Keratinocyte (primary cell): ENCODE measurements at regions not wholly inside any gene's neighbourhood (a gene's known extent, or its start where the extent isn't known, plus 50 kb on each side); places are given as distances from the start of the nearest gene placed in this dataset.

ENCODE experiments used
- DNase-seq: peaks from one replicate; pipeline ENCODE4 v3.0.0-alpha.2; 2011; ENCODE audit warnings: low read depth, missing footprints, low spot score
- FAIRE-seq: peaks from 2 replicates; lab custom pipeline; 2011; peaks lifted over from hg19 to GRCh38; lab: Jason Lieb, UNC
- H2AFZ ChIP-seq: 2 replicates; pipeline ENCODE4 v1.6.0; 2012; ENCODE audit warnings: low read length, control low read depth, inconsistent platforms; ENCODE audit not compliant: control insufficient read depth
- H3K27ac ChIP-seq: 2 replicates; pipeline ENCODE4 v1.5.1; 2011; ENCODE audit warnings: low read length; ENCODE audit not compliant: control insufficient read depth, insufficient read depth
- H3K27me3 ChIP-seq: 3 replicates; pipeline ENCODE4 v1.6.0; 2011; ENCODE audit warnings: low read length; ENCODE audit not compliant: control insufficient read depth, insufficient read depth; ENCODE audit errors: extremely low read depth
- H3K36me3 ChIP-seq, 2 experiments: 2 replicates in 1 of 2; 3 replicates in 1 of 2; pipeline ENCODE4 v1.5.1; 2011; ENCODE audit warnings: low read length in 2 of 2, mild to moderate bottlenecking in 1 of 2; ENCODE audit not compliant: control insufficient read depth in 2 of 2, insufficient read depth in 2 of 2; ENCODE audit errors: extremely low read depth in 1 of 2
- H3K4me1 ChIP-seq: 3 replicates; pipeline ENCODE4 v1.5.1; 2011; ENCODE audit warnings: low read length; ENCODE audit not compliant: control insufficient read depth, insufficient read depth; ENCODE audit errors: extremely low read depth
- H3K4me2 ChIP-seq: 3 replicates; pipeline ENCODE4 v1.6.0; 2011; ENCODE audit warnings: low read depth, low read length; ENCODE audit not compliant: control insufficient read depth, insufficient read depth; ENCODE audit errors: extremely low read depth
- H3K4me3 ChIP-seq, 3 experiments: fragments of 200-600 bp in 1 of 3; sonication (generic) in 1 of 3; 2 replicates in 2 of 3; 3 replicates in 1 of 3; pipeline ENCODE4 v1.5.1; 2011 to 2016; ENCODE audit warnings: low read length in 3 of 3, mild to moderate bottlenecking in 3 of 3, control low read depth in 2 of 3, inconsistent platforms in 1 of 3, low read depth in 1 of 3, mixed read lengths in 1 of 3, mixed run types in 1 of 3, moderate library complexity in 1 of 3; ENCODE audit not compliant: control insufficient read depth in 2 of 3, insufficient read depth in 2 of 3; ENCODE audit errors: extremely low read depth in 1 of 3
- H3K79me2 ChIP-seq: 2 replicates; pipeline ENCODE4 v1.6.0; 2012; ENCODE audit warnings: low read length; ENCODE audit not compliant: control insufficient read depth, insufficient read depth
- H3K9ac ChIP-seq: 3 replicates; pipeline ENCODE4 v1.6.0; 2011; ENCODE audit warnings: low read length; ENCODE audit not compliant: control insufficient read depth, insufficient read depth; ENCODE audit errors: extremely low read depth
- H3K9me1 ChIP-seq: 3 replicates; pipeline ENCODE4 v1.6.0; 2011; ENCODE audit warnings: low read length; ENCODE audit not compliant: control insufficient read depth, insufficient read depth; ENCODE audit errors: extremely low read depth
- H3K9me3 ChIP-seq: 2 replicates; pipeline ENCODE4 v1.5.1; 2012; ENCODE audit warnings: low read depth, low read length; ENCODE audit not compliant: control insufficient read depth
- H4K20me1 ChIP-seq: 3 replicates; pipeline ENCODE4 v1.6.0; 2011; ENCODE audit warnings: low read length; ENCODE audit not compliant: control insufficient read depth, insufficient read depth; ENCODE audit errors: extremely low read depth
- CTCF ChIP-seq, 3 experiments: IDR thresholded peaks in 1 of 3; conservative IDR thresholded peaks in 1 of 3; optimal IDR thresholded peaks in 1 of 3; 2 replicates in 2 of 3; 3 replicates in 1 of 3; pipeline versions ENCODE3 to v1.5.1; 2011; ENCODE audit warnings: low read length in 3 of 3, mild to moderate bottlenecking in 3 of 3, moderate library complexity in 2 of 3, control low read depth in 1 of 3, inconsistent platforms in 1 of 3; ENCODE audit not compliant: insufficient read depth in 2 of 3; ENCODE audit errors: extremely low read depth in 1 of 3
- EZH2 ChIP-seq: IDR thresholded peaks from one replicate; pipeline ENCODE4 v1.6.1; 2012; ENCODE audit warnings: inconsistent platforms, mild to moderate bottlenecking, low read length, moderate library complexity
- dilution Hi-C: fragments of 300-500 bp; cut with MboI; formaldehyde crosslinking; loops from one replicate; pipeline ENCODE4 v1.7.0; 2020; ENCODE audit warnings: low sequenced_read_pairs; ENCODE audit not compliant: extremely low pct_ligation_motif_present

- Histone ChIP-seq H3K9me3 (no peaks in the 10 kb centered on the region), H3K79me2 (no peaks in the 10 kb centered on the region), H2AFZ (no peak overlapping the region), H4K20me1 (no peaks in the 10 kb centered on the region), H3K4me3 (no peak overlapping the region), H3K4me2 (no peak overlapping the region), H3K36me3 (no peaks in the 10 kb centered on the region), H3K9ac (no peak overlapping the region), H3K27me3 (no peaks in the 10 kb centered on the region), H3K27ac (no peak overlapping the region), H3K9me1 (no peaks in the 10 kb centered on the region), H3K4me1 (peaks cover 21% of the 10 kb centered on the region)
- dilution Hi-C loops, result no loop called here
- TF ChIP-seq EZH2 (no peak), CTCF (optimal IDR thresholded peaks at IDR 0.05 in 1 of 3, IDR thresholded peaks at IDR 0.05 in 1 of 3, conservative IDR thresholded peaks at IDR 0.05 in 1 of 3; ENCODE audit: extremely low read depth in 1 of 3, insufficient read depth in 2 of 3, low read length in 3 of 3) (no peak)
- DNase-seq (peak; percentile 52), FAIRE-seq (peak; percentile 48)
These were observed 94.5 kb downstream of the FDX1 start for GRCh38 chr11:110524238-110524637.

- dilution Hi-C loops, result no loop called here
- Histone ChIP-seq H3K27me3 (peaks cover under 1% of the 10 kb centered on the region), H3K27ac (peak overlapping the region; percentile 70), H4K20me1 (no peaks in the 10 kb centered on the region), H3K9me1 (no peaks in the 10 kb centered on the region), H3K79me2 (no peaks in the 10 kb centered on the region), H3K4me3 (no peak overlapping the region), H3K36me3 (no peaks in the 10 kb centered on the region), H2AFZ (no peak overlapping the region), H3K4me1 (peaks cover 21% of the 10 kb centered on the region), H3K9ac (peak overlapping the region; percentile 16), H3K9me3 (no peaks in the 10 kb centered on the region), H3K4me2 (peak overlapping the region; percentile 61)
- TF ChIP-seq EZH2 (no peak), CTCF (optimal IDR thresholded peaks at IDR 0.05 in 1 of 3, IDR thresholded peaks at IDR 0.05 in 1 of 3, conservative IDR thresholded peaks at IDR 0.05 in 1 of 3; ENCODE audit: extremely low read depth in 1 of 3, insufficient read depth in 2 of 3, low read length in 3 of 3) (no peak)
- DNase-seq (peak; percentile 70), FAIRE-seq (peak; percentile 95)
These were observed 96.1 kb downstream of the FDX1 start for GRCh38 chr11:110525883-110526282.
